SU-DHL-6 (cell line): ENCODE measurements at regions not wholly inside any gene's neighbourhood (a gene's known extent, or its start where the extent isn't known, plus 50 kb on each side); places are given as distances from the start of the nearest gene placed in this dataset.
"Not testable (repeated sequence)": the region's sequence is repeated elsewhere in the genome, so short reads cannot be mapped to it uniquely, and the experiment has no call there.

Experiments used
- H2AFZ ChIP-seq: fragments of 200-600 bp; sonication (generic); 2 replicates; pipeline ENCODE4 v1.6.1; 2014; ENCODE audit warnings: low read depth, mild to moderate bottlenecking, moderate library complexity, mixed read lengths, antibody characterized with exemption, low read length; ENCODE audit not compliant: severe bottlenecking
- H3F3A ChIP-seq: fragments of 200-600 bp; shearing (Covaris generic); 2 replicates; pipeline ENCODE4 v1.6.0; 2016; ENCODE audit warnings: antibody characterized with exemption, mild to moderate bottlenecking; ENCODE audit not compliant: insufficient read depth
- H3K27ac ChIP-seq: fragments of 200-600 bp; sonication (generic); 2 replicates; pipeline ENCODE4 v1.5.1; 2016; ENCODE audit warnings: low read depth, mild to moderate bottlenecking, low read length, moderate library complexity, mixed read lengths
- H3K27me3 ChIP-seq: fragments of 200-600 bp; sonication (generic), shearing (Covaris generic); 2 replicates; pipeline ENCODE4 v1.6.0; 2014; ENCODE audit warnings: mild to moderate bottlenecking, low read length
- H3K36me3 ChIP-seq: fragments of 200-600 bp; sonication (generic); 2 replicates; pipeline ENCODE4 v1.6.1; 2014; ENCODE audit warnings: mild to moderate bottlenecking, low read length, mixed read lengths
- H3K4me2 ChIP-seq: fragments of 300-600, 200-600 bp; shearing (Covaris generic), sonication (generic); 2 replicates; pipeline ENCODE4 v1.6.0; 2014; ENCODE audit warnings: low read length, low read depth, mild to moderate bottlenecking; ENCODE audit not compliant: poor library complexity, severe bottlenecking
- H3K4me3 ChIP-seq: fragments of 200-600 bp; sonication (generic); 2 replicates; pipeline ENCODE4 v1.5.1; 2014; ENCODE audit warnings: antibody characterized with exemption, low read length, mild to moderate bottlenecking, mixed read lengths; ENCODE audit not compliant: insufficient read depth, poor library complexity, severe bottlenecking
- H3K79me2 ChIP-seq: fragments of 200-600 bp; sonication (generic); 2 replicates; pipeline ENCODE4 v1.6.1; 2014; ENCODE audit warnings: mild to moderate bottlenecking, low read length, moderate library complexity; ENCODE audit not compliant: insufficient read depth
- H3K9ac ChIP-seq: fragments of 200-600 bp; sonication (generic); 2 replicates; pipeline ENCODE4 v1.7.0; 2014; ENCODE audit warnings: mild to moderate bottlenecking, low read length
- H3K9me2 ChIP-seq: fragments of 200-600 bp; sonication (generic); replicated peaks from 2 replicates; pipeline ENCODE4 v1.6.1; 2014; ENCODE audit warnings: low read length; ENCODE audit not compliant: insufficient read depth
- H3K9me3 ChIP-seq: fragments of 200-600 bp; sonication (generic); 2 replicates; pipeline ENCODE4 v1.6.1; 2014; ENCODE audit warnings: low read length, mixed read lengths; ENCODE audit not compliant: insufficient read depth
- H4K20me1 ChIP-seq: fragments of 200-600 bp; sonication (generic); 2 replicates; pipeline ENCODE4 v1.6.1; 2014; ENCODE audit warnings: low read depth, mild to moderate bottlenecking, antibody characterized with exemption, low read length, moderate library complexity, mixed read lengths
- CTCF ChIP-seq: fragments of 200-600 bp; sonication (generic); IDR thresholded peaks from one replicate; pipeline ENCODE4 v1.5.1; 2017; ENCODE audit warnings: antibody characterized with exemption, mild to moderate bottlenecking, low read length, moderate library complexity; ENCODE audit not compliant: insufficient read depth, poor library complexity, severe bottlenecking
- EZH2phosphoT487 ChIP-seq: fragments of 200-600 bp; sonication (generic), shearing (Covaris generic); conservative IDR thresholded peaks from 2 replicates; pipeline ENCODE4 v1.6.1; 2018; ENCODE audit warnings: mild to moderate bottlenecking, antibody characterized with exemption, low read length, moderate library complexity, mixed read lengths

- no peak overlapping the region for H3K4me2 ChIP-seq
- H3K27ac ChIP-seq, result no peak overlapping the region
- no peak overlapping the region for H2AFZ ChIP-seq
- H3K27me3 ChIP-seq, result no peaks in the 10 kb centered on the region
- no peaks in the 10 kb centered on the region for H4K20me1 ChIP-seq
- no peaks in the 10 kb centered on the region for H3F3A ChIP-seq
- H3K36me3 ChIP-seq, result no peaks in the 10 kb centered on the region
- no peak overlapping the region for H3K9ac ChIP-seq
- H3K9me3 ChIP-seq, result no peaks in the 10 kb centered on the region
- H3K4me3 ChIP-seq, result no peak overlapping the region
- H3K79me2 ChIP-seq, result no peaks in the 10 kb centered on the region
- TF ChIP-seq EZH2phosphoT487, result no peak
- no peak for TF ChIP-seq CTCF
- no peaks in the 10 kb centered on the region for H3K9me2 ChIP-seq
Observed at GRCh38 chrX:10681167-10681566, 60.8 kb upstream of the MID1 start.

GRCh38 chrX:10683631-10684030 is 63.2 kb upstream of the MID1 start:
- H2AFZ ChIP-seq, H3F3A ChIP-seq, H3K36me3 ChIP-seq, H3K27me3 ChIP-seq, H3K9me2 ChIP-seq, H3K9me3 ChIP-seq, H3K4me2 ChIP-seq, H4K20me1 ChIP-seq, H3K4me3 ChIP-seq, H3K9ac ChIP-seq, H3K27ac ChIP-seq, H3K79me2 ChIP-seq: not testable (repeated sequence)

GRCh38 chrX:10685923-10686595 is 65.7 kb upstream of the MID1 start:
- H3K9me2 ChIP-seq, result no peaks in the 10 kb centered on the region
- no peak overlapping the region for H3K4me2 ChIP-seq
- no peaks in the 10 kb centered on the region for H3F3A ChIP-seq
- H3K27ac ChIP-seq, result no peak overlapping the region
- no peak overlapping the region for H3K9ac ChIP-seq
- H2AFZ ChIP-seq, result no peak overlapping the region
- H3K79me2 ChIP-seq, result no peaks in the 10 kb centered on the region
- H3K4me3 ChIP-seq, result no peak overlapping the region
- no peaks in the 10 kb centered on the region for H3K36me3 ChIP-seq
- TF ChIP-seq CTCF (no peak), EZH2phosphoT487 (no peak)
- no peaks in the 10 kb centered on the region for H3K9me3 ChIP-seq
- H3K27me3 ChIP-seq, result no peaks in the 10 kb centered on the region
- no peaks in the 10 kb centered on the region for H4K20me1 ChIP-seq

- not testable (repeated sequence) for H3K27ac ChIP-seq, H2AFZ ChIP-seq, H3K4me3 ChIP-seq, H3K9me3 ChIP-seq, H3K4me2 ChIP-seq, H3K79me2 ChIP-seq, H3K36me3 ChIP-seq, H3K27me3 ChIP-seq, H3F3A ChIP-seq, H3K9ac ChIP-seq, H4K20me1 ChIP-seq, H3K9me2 ChIP-seq
Observed at GRCh38 chrX:10691751-10692150, 71.4 kb upstream of the MID1 start.
